Activated T-helper 17 cell treated with anti-CD3 and anti-CD28 coated beads, Interleukin-2, amount 50 U/mL, for 72 hours (primary cell): ENCODE measurements at regions not wholly inside any gene's neighbourhood (a gene's known extent, or its start where the extent isn't known, plus 50 kb on each side); places are given as distances from the start of the nearest gene placed in this dataset.
A peak's percentile ranks its signal among the peaks of the same experiment; 100 is the strongest.

ENCODE experiments used
- ATAC-seq: fragments of 150-1000 bp; cut with Tn5 transposase; replicated peaks from 2 replicates; pipeline ENCODE4 v1.10.0; 2021; ENCODE audit warnings: mild to moderate bottlenecking, moderate library complexity
- H3K27ac Mint-ChIP-seq: one replicate; pipeline ENCODE4 v1.8.0; 2022; ENCODE audit warnings: mixed read lengths
- H3K27me3 Mint-ChIP-seq: one replicate; pipeline ENCODE4 v1.8.0; 2022; ENCODE audit warnings: mixed read lengths
- H3K36me3 Mint-ChIP-seq: one replicate; pipeline ENCODE4 v1.8.0; 2022; ENCODE audit warnings: low read depth, mild to moderate bottlenecking, mixed read lengths
- H3K4me1 Mint-ChIP-seq: one replicate; pipeline ENCODE4 v1.8.0; 2022; ENCODE audit warnings: mixed read lengths
- H3K4me3 Mint-ChIP-seq: one replicate; pipeline ENCODE4 v1.8.0; 2022; ENCODE audit warnings: mild to moderate bottlenecking, mixed read lengths
- H3K9me3 Mint-ChIP-seq: one replicate; pipeline ENCODE4 v1.8.0; 2022; ENCODE audit warnings: mixed read lengths

DNA sequence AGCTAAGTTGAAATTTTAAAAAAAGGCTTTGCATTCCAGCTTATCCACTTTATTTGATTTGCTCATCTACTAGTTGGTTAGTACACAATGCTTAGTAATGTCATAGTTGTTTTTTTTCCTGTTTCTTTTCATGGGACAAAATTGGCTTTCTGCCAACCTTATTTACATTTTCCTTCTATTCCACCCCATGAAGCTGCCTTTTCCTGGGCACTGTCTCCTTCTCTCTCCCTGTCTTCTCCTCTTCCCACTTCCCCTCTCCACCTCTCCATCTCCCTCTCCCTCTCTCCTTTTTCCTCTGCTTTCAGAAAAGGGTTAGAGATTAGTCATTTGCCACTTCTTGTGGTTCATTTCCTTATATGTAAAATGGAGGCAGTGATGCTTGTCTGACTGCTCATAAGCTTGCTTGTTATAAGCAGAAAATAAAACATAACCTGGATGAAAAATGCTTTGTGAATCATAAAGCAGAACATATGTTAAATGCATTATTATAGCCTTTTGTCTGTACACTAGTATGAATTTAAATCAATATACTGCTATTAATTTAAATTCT, 181.9 kb downstream of the CEP135 start:
- Mint-ChIP-seq H3K9me3 (no peaks in the 10 kb centered on the region), H3K27me3 (peaks cover 11% of the 10 kb centered on the region), H3K27ac (no peak overlapping the region), H3K4me1 (no peaks in the 10 kb centered on the region), H3K4me3 (no peak overlapping the region), H3K36me3 (no peaks in the 10 kb centered on the region)
- ATAC-seq, result peak; percentile 18

DNA sequence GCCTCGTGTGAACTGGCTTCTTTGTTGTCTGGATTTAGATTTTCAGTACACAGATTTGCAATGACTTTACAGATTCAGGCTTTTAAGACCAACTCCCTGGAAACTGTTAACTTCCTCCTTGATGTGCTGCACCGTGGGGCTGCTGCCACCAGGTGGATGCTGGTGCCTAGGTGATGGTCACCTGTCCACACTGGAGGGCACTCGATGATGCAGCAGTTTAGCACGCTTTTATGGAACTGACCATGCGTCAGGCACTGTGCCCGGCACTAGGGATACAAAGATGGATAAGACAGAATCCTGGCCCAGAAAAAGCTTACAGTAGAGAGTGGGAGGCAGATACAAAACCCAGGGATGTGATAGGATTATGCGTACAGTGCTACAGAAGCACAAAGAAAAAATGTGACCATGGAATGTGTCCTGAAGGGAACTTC, 180.7 kb downstream of the CEP135 start:
- H3K27ac Mint-ChIP-seq, result no peak overlapping the region

DNA sequence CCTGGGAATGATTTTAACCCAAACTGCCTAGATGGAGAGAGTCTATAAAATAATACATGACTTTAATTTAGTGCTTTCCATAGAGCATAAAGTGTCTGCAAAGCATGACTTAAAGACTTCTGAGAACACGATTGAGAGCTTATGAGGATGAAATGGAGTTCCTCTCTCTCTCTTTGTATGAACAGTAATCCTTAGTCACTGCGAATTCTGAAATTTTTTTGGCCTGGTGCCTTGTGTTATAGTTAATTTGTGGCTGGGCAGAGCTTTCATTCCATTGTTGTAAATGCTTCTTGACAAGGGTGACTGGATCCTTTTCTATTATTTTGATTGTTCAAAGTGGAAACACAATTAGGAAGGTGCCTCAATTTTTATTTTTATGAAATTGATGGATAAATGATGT, 179.5 kb downstream of the CEP135 start:
- H3K27ac Mint-ChIP-seq, result no peak overlapping the region
- no peak overlapping the region for H3K4me3 Mint-ChIP-seq
- no peaks in the 10 kb centered on the region for H3K9me3 Mint-ChIP-seq
- no peak for ATAC-seq
- peaks cover 14% of the 10 kb centered on the region for H3K27me3 Mint-ChIP-seq
- no peaks in the 10 kb centered on the region for H3K4me1 Mint-ChIP-seq
- H3K36me3 Mint-ChIP-seq, result no peaks in the 10 kb centered on the region

More for the DNA sequence above, 180.7 kb downstream of the CEP135 start:
- Mint-ChIP-seq H3K4me1 (no peaks in the 10 kb centered on the region), H3K36me3 (no peaks in the 10 kb centered on the region), H3K9me3 (no peaks in the 10 kb centered on the region), H3K27me3 (peaks cover 11% of the 10 kb centered on the region), H3K4me3 (no peak overlapping the region)
- ATAC-seq, result peak; percentile 39

DNA sequence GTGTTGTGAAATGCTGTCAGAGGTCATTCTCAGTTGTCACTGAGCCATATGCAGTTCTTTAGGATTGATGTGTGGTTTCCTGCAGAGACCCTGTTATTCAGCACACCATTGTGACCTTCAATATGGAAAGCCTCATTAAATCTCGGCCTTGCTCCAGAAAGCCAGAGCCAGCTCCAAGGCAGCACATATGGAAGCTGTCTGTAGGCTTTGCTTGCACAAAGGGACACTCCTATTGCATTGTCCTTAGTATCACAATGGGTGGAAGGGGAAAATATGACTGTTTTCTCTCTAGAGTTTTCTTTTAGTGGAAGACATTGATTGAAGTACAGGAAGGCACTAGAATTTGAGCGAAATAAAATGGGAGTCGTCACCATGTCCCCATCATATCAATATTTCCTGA, 179.0 kb downstream of the CEP135 start:
- Mint-ChIP-seq H3K27ac (no peak overlapping the region), H3K27me3 (peaks cover 15% of the 10 kb centered on the region), H3K4me1 (no peaks in the 10 kb centered on the region), H3K36me3 (no peaks in the 10 kb centered on the region), H3K4me3 (no peak overlapping the region), H3K9me3 (no peaks in the 10 kb centered on the region)
- no peak for ATAC-seq

DNA sequence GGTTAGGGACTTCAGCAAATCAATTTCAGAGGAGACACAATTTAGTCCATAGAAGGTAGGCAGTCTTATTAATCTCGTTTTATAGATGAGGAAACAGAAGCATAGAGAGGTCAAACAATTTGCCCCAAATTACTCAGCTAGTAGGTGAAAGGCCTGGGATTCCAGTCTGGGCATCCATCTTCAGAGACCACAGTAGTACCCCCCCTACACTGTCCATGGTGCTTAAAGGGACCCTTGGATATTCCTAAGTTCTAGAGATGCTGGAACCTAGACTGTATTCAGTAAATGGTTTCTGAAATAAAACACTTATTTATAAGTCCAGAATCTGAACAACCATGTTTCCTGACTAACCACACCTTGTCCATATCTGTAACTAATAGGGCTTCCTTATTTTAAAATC, 174.8 kb downstream of the CEP135 start:
- H3K4me1 Mint-ChIP-seq, result no peaks in the 10 kb centered on the region
- no peak overlapping the region for H3K27ac Mint-ChIP-seq
- no peak for ATAC-seq

DNA sequence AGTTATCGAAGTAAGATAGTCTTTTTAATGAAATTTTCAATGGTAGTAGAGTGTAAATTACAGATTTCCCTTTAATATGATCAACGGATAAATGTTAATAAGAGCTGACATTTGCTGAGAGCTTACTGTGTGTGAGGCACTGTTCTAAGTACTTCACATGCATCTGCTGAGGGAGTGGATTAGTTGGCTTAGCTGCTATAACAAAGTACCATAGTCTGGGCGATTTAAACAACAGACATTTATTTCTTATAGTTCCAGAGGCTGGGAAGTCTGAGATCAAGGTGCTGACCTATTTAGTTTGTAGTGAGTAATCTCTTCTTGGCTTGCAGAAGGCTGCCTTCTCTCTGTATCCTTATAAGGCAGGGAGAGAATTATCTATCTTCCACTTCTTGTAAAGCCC, 174.3 kb downstream of the CEP135 start:
- Mint-ChIP-seq H3K9me3 (no peaks in the 10 kb centered on the region), H3K36me3 (no peaks in the 10 kb centered on the region), H3K4me3 (no peak overlapping the region), H3K27me3 (peaks cover 11% of the 10 kb centered on the region), H3K27ac (no peak overlapping the region), H3K4me1 (no peaks in the 10 kb centered on the region)
- ATAC-seq, result no peak

More for the DNA sequence above, 174.8 kb downstream of the CEP135 start:
- no peaks in the 10 kb centered on the region for H3K9me3 Mint-ChIP-seq
- no peak overlapping the region for H3K4me3 Mint-ChIP-seq
- peaks cover 11% of the 10 kb centered on the region for H3K27me3 Mint-ChIP-seq
- no peaks in the 10 kb centered on the region for H3K36me3 Mint-ChIP-seq

DNA sequence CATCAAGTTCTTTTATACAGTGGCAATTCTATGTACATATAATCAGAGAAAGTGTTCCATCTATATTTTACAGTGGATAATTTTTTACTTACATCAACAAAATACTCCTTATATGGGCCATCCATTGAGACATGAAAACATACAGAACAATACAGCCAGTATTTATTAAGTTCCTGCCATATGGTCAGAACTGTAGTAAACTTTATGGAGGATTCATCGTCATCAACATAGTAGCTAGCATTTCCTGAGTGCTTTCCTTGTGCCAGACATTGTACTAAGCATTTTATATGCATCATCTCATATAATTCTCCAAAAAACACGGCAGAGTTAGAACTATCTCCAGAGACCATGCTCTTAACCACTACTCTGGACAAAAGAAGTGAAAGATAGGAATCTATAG, 170.1 kb downstream of the CEP135 start:
- no peak for ATAC-seq
- no peak overlapping the region for H3K27ac Mint-ChIP-seq
- no peaks in the 10 kb centered on the region for H3K4me1 Mint-ChIP-seq
- no peaks in the 10 kb centered on the region for H3K9me3 Mint-ChIP-seq
- no peaks in the 10 kb centered on the region for H3K36me3 Mint-ChIP-seq
- H3K27me3 Mint-ChIP-seq, result peaks cover 4% of the 10 kb centered on the region
- H3K4me3 Mint-ChIP-seq, result no peak overlapping the region

DNA sequence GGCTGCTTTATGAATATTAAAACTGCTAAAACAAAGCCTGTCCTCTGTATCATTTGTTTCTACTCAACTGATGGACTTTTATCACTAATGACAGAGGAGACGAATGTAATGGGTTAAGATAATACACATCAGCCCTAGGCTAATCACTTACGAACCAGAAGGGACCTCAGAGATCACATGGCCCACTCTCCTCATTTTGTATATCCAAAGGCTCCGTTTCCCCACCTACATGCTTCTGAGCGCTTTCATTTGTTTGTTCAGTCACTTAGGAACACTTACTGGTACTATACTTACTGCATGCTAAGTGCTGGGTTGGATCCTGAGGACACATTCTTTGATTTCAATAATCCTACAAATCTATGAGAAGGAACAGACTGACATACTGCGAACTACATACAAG, 169.3 kb downstream of the CEP135 start:
- no peak overlapping the region for H3K4me3 Mint-ChIP-seq
- H3K9me3 Mint-ChIP-seq, result no peaks in the 10 kb centered on the region
- no peak overlapping the region for H3K27ac Mint-ChIP-seq
- H3K4me1 Mint-ChIP-seq, result no peaks in the 10 kb centered on the region
- H3K27me3 Mint-ChIP-seq, result no peaks in the 10 kb centered on the region
- no peaks in the 10 kb centered on the region for H3K36me3 Mint-ChIP-seq
- no peak for ATAC-seq

DNA sequence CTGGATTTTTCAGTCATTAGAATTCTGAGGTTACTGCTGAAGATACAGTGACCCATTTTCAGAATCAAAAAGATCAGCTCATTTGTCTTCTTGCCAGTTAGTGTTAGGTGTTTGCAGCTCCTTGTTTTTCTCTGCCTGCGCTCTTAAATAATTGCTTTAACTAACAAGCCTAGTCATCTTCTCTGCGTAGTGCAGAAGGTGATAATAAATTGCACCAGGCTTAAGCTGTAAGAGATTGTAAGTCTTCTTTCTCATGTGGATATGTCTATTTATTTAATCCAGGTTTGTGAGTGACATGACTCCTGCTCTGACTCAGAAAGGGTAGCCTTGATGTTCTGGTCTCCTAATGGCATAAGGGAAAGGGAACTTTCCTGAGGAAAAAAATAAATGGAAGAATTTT, 167.2 kb downstream of the CEP135 start:
- no peaks in the 10 kb centered on the region for H3K4me1 Mint-ChIP-seq
- no peak overlapping the region for H3K27ac Mint-ChIP-seq
- ATAC-seq, result no peak
- H3K9me3 Mint-ChIP-seq, result no peaks in the 10 kb centered on the region
- no peaks in the 10 kb centered on the region for H3K27me3 Mint-ChIP-seq
- H3K36me3 Mint-ChIP-seq, result no peaks in the 10 kb centered on the region
- no peak overlapping the region for H3K4me3 Mint-ChIP-seq

DNA sequence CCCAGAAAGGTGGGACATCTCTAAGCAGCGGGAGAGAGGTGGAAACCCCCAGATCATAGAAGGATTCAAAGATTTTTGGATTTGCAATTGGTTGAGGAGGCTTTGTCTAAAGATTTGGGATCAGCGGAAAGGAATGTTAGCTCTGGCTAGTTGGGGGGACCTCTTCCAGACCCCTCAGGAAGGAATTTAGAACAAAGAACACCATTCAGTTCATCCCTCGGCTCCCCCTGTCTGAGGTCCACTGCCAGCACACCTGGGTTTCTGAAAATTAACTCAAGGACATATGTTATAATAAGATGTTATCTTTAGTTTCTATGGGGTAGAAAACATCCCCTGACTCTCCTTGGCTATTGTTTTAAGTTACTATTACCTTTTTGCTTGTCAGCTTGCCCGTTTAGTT, 163.6 kb downstream of the CEP135 start:
- peaks cover 4% of the 10 kb centered on the region for H3K4me1 Mint-ChIP-seq
- no peak overlapping the region for H3K27ac Mint-ChIP-seq
- H3K36me3 Mint-ChIP-seq, result no peaks in the 10 kb centered on the region
- H3K9me3 Mint-ChIP-seq, result no peaks in the 10 kb centered on the region
- no peaks in the 10 kb centered on the region for H3K27me3 Mint-ChIP-seq
- no peak overlapping the region for H3K4me3 Mint-ChIP-seq
- no peak for ATAC-seq

DNA sequence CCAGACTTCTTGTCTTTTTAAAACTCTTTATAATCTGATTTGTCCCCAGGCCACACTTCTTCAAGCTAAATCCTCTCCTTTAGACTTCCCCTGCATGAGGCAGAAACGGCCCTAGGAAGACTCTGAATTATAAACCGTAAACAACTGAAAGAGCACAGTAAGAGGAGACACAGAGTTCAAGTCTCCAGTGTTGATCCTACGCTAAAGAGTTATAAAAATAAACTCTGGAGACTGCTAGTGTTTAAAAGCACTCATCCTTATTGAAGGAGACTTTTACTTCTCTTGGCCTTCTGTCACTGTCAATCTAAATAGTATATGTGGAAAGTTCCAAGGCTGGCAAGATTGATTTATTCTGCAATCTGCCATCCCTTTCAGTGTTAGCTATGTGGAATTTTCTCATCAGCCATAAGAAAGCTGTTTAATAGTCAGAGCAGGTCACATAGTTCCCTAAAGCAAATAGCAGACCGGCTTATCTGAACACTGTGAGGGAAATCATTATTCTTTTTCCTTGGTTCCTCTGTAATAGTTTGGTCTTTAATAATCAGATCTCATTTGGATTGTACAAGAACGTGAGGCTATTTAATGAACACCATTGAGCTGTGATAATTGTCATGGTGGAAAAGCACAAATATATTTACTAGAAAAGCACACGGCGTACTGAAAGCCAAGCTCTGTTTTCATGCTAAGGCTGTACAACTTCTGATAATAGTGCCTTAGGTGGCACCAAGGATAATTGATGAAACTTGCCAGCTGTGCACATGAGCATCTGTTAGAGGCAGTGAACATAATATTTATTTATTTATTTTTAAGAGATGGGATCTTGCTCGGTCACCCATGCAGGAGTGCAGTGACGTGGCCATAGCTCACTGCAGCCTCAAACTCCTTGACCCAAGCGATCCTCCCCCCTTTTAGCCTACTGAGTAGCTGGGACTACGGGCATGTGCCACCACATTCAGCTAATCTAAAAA, 157.7 kb downstream of the CEP135 start:
- Mint-ChIP-seq H3K27me3 (no peaks in the 10 kb centered on the region), H3K27ac (no peak overlapping the region), H3K36me3 (no peaks in the 10 kb centered on the region), H3K4me3 (no peak overlapping the region), H3K4me1 (peaks cover 4% of the 10 kb centered on the region), H3K9me3 (no peaks in the 10 kb centered on the region)
- ATAC-seq, result no peak

DNA sequence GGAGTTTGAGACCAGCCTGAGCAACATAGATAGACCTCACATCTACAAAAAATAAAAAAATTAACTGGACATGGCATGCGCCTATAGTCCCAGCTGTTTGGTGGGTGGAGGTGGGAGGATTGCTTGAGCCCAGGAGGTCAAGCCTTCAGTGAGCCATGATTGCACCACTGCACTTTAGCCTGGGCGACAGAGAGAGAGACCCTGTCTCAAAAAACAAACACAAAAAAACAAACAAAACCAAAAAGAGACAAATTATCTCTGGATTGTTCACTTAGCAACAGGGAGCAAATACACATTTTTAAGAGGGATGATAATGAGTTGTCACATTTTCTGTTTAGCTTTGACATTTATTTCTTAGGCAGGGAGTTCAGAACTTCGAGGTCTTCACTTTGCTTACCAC, 155.4 kb downstream of the CEP135 start:
- Mint-ChIP-seq H3K27me3 (no peaks in the 10 kb centered on the region), H3K36me3 (no peaks in the 10 kb centered on the region), H3K4me3 (no peak overlapping the region), H3K4me1 (no peaks in the 10 kb centered on the region), H3K9me3 (no peaks in the 10 kb centered on the region), H3K27ac (no peak overlapping the region)
- ATAC-seq, result no peak

DNA sequence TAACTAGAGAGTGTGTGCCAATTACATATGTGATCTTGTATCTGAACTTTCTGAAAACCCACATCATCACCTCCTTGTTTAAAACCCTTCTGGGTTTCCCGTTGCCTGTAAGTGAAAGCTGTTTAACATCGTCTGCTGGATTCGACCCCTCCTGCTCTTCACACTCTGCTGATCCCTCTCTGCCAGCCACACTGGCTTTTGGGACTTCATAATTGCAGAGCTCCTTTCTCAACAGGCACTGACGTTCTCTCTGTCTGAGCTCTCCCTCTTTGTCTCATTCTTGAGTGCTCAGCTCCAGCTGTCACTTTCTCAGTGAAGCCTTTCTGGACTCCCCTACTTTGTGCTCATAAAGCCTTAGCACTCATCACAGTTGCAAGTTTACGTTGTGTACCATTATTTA, 153.9 kb downstream of the CEP135 start:
- Mint-ChIP-seq H3K27me3 (no peaks in the 10 kb centered on the region), H3K27ac (no peak overlapping the region), H3K4me1 (no peaks in the 10 kb centered on the region), H3K4me3 (no peak overlapping the region), H3K9me3 (no peaks in the 10 kb centered on the region), H3K36me3 (no peaks in the 10 kb centered on the region)
- no peak for ATAC-seq

DNA sequence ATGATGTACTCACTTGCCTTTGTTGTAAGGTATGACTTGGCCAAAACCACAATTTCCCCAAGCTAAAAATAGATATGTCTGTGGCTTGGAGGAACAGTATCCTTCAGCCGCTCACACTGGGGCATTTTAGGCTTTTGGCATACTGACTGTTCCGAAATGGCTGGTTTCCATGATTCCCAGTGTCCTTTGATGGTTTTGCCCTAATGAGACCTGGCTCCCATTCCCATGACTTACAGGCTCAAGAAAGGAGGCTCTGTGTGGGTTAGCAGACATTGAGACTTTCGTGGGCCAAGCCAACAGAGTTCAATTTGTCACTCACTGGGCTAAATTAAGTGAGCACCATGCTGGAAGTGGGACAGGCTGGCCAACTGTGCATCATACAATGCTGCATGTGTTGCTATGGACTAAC, 150.6 kb downstream of the CEP135 start:
- Mint-ChIP-seq H3K27me3 (no peaks in the 10 kb centered on the region), H3K4me3 (no peak overlapping the region), H3K9me3 (no peaks in the 10 kb centered on the region), H3K4me1 (no peaks in the 10 kb centered on the region), H3K27ac (no peak overlapping the region), H3K36me3 (no peaks in the 10 kb centered on the region)
- ATAC-seq, result no peak

DNA sequence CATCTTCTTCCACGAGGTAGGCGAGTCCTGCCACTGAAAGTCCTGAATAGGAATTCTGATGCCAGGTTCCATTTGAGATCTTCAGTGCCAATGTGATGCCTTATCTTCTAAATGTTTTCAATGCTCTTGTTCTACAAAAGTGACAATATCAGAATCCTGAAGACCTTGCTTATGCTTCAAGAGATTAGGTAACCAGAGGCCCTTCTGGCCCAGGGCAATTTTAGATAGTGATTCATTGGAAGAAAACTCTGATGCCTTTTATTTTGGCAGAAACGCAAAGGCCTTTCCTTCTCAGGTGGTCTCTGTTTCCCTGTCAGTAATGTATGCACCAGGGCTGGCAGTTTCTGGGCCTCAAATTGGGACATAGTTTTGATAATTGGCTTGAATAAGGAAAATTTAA, 144.8 kb downstream of the CEP135 start:
- ATAC-seq, result no peak
- Mint-ChIP-seq H3K27ac (no peak overlapping the region), H3K4me3 (no peak overlapping the region)

More for the DNA sequence above, 144.8 kb downstream of the CEP135 start:
- peaks cover 7% of the 10 kb centered on the region for H3K27me3 Mint-ChIP-seq
- H3K9me3 Mint-ChIP-seq, result no peaks in the 10 kb centered on the region
- H3K36me3 Mint-ChIP-seq, result no peaks in the 10 kb centered on the region
- H3K4me1 Mint-ChIP-seq, result no peaks in the 10 kb centered on the region
